ENCODE measurements at regions not wholly inside any gene's neighbourhood (a gene's known extent, or its start where the extent isn't known, plus 50 kb on each side); places are given as distances from the start of the nearest gene placed in this dataset.

DNA sequence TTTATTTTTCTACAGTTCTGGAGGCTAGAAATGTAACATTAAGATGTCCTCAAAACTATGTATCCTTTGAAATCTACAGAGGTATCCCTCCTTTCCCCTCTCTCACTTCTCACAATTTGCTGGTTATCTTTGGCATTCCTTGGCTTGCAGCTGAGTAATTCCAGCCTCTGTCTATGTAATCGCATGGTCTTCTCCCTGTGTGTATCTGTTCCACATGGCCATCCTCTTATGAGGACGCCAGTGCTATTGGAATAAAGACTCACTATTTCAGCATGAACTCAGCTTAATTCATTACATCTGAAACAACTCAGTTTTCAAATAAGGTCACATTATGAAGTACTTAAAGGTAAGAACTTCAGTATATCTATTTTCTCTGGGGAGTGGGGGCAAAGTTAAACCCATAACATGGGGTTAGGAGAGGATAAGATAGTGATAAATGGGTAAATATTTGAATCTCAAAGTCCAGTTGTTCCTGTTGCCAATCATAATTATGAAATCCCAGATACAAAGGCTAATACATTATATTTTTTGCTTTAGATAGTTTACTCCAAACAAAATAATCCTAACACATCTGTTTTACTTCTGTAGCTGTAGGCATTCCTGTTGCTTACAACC lies 1290.8 kb downstream of the NCAM2 start:
- no peak for TF ChIP-seq CTCF (IDR thresholded peaks at IDR 0.05; ENCODE audit: borderline replicate concordance)
- H3K4me1 ChIP-seq = no peaks in the 10 kb centered on the region

DNA sequence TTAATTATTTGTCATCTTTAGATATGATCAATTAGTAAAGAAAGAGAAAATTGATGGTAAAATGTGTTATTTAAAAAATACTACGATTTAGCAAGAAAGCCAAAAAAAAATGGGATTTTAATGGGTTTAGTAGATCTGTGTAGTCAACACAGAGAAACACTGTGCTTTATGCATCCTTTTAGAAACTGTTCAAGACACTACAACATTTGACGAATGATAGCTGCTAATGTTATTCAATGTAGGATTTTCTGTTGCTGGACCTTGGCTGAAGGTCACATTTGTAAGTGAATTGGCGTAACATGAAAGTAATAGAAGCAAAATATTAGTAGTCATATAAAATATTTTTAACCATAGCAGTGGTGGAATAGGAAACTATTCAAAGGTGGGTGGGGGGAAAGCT lies 1293.9 kb downstream of the NCAM2 start:
- DNase-seq = no peak
- intact Hi-C loops (cut with micrococcal nuclease) = no loop called here
- Histone ChIP-seq H3K27me3 (ENCODE audit: low read depth) (no peaks in the 10 kb centered on the region), H3K9me3 (replicated peaks) (peaks cover 3% of the 10 kb centered on the region), H3K4me1 (no peaks in the 10 kb centered on the region), H3K36me3 (no peaks in the 10 kb centered on the region), H3K27ac (replicated peaks) (no peak overlapping the region), H3K4me3 (no peak overlapping the region)
- no peak for TF ChIP-seq CTCF (IDR thresholded peaks at IDR 0.05; ENCODE audit: borderline replicate concordance)

More for the DNA sequence above, 1290.8 kb downstream of the NCAM2 start:
- Histone ChIP-seq H3K27me3 (ENCODE audit: low read depth) (no peaks in the 10 kb centered on the region), H3K9me3 (replicated peaks) (peaks cover 13% of the 10 kb centered on the region), H3K27ac (replicated peaks) (no peak overlapping the region), H3K36me3 (no peaks in the 10 kb centered on the region), H3K4me3 (no peak overlapping the region)
- DNase-seq = no peak
- intact Hi-C loops (cut with micrococcal nuclease) = no loop called here

DNA sequence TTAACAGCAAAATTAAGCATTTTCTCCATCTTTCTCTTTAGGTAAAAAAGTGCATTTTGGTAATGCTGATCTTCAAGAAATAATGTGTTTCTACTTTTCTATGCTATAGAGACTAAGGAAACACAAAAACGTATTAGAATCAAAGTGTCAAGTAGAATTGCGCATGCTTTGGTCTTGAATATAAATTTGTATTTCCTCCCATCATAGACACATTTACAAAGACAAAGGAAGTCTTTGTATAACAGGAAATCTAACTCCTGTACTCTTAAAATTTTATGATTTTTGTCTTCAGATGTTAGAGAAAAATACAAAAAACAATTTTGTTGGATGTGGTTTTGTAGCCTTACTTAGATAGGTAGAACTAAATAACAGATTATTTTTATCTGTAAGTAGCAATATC lies 1299.4 kb downstream of the NCAM2 start:
- no peak overlapping the region for H3K4me3 ChIP-seq
- peaks cover 7% of the 10 kb centered on the region for H3K9me3 ChIP-seq (replicated peaks)
- no peak for TF ChIP-seq CTCF (IDR thresholded peaks at IDR 0.05; ENCODE audit: borderline replicate concordance)
- no peak overlapping the region for H3K27ac ChIP-seq (replicated peaks)
- no peaks in the 10 kb centered on the region for H3K36me3 ChIP-seq
- no peak for DNase-seq
- no peaks in the 10 kb centered on the region for H3K4me1 ChIP-seq
- H3K27me3 ChIP-seq (ENCODE audit: low read depth) = no peaks in the 10 kb centered on the region
- intact Hi-C loops (cut with micrococcal nuclease) = no loop called here

GRCh38 chr21:22311741-22312462 lies 1313.7 kb downstream of the NCAM2 start:
- TF ChIP-seq CTCF (IDR thresholded peaks at IDR 0.05; ENCODE audit: borderline replicate concordance) = no peak
- peaks cover 23% of the 10 kb centered on the region for H3K9me3 ChIP-seq (replicated peaks)
- no peak for DNase-seq
- no peaks in the 10 kb centered on the region for H3K27me3 ChIP-seq (ENCODE audit: low read depth)
- intact Hi-C loops (cut with micrococcal nuclease) = no loop called here
- H3K27ac ChIP-seq (replicated peaks) = no peak overlapping the region
- H3K4me1 ChIP-seq = no peaks in the 10 kb centered on the region
- H3K4me3 ChIP-seq = no peak overlapping the region
- no peaks in the 10 kb centered on the region for H3K36me3 ChIP-seq

- intact Hi-C loops (cut with micrococcal nuclease) = no loop called here
- Histone ChIP-seq H3K9me3 (replicated peaks) (peaks cover 30% of the 10 kb centered on the region), H3K36me3 (no peaks in the 10 kb centered on the region), H3K27ac (replicated peaks) (no peak overlapping the region), H3K4me3 (no peak overlapping the region), H3K4me1 (no peaks in the 10 kb centered on the region), H3K27me3 (ENCODE audit: low read depth) (no peaks in the 10 kb centered on the region)
- no peak for TF ChIP-seq CTCF (IDR thresholded peaks at IDR 0.05; ENCODE audit: borderline replicate concordance)
- no peak for DNase-seq
Measured at GRCh38 chr21:22314963-22315362, 1316.8 kb downstream of the NCAM2 start.

Data from left ventricle myocardium inferior (tissue), 1 donor.